22Rv1 (cell line): ENCODE measurements at regions not wholly inside any gene's neighbourhood (a gene's known extent, or its start where the extent isn't known, plus 50 kb on each side); places are given as distances from the start of the nearest gene placed in this dataset.
"Not testable (repeated sequence)": the region's sequence is repeated elsewhere in the genome, so short reads cannot be mapped to it uniquely, and the experiment has no call there.

Source experiments
- H3K27ac ChIP-seq: fragments of 450-650 bp; 2 replicates; pipeline ENCODE4 v1.5.1; 2017
- CTCF ChIP-seq: fragments of 450-650 bp; IDR thresholded peaks from 2 replicates; pipeline ENCODE4 v1.5.1; 2017; ENCODE audit warnings: mild to moderate bottlenecking
- ZFX ChIP-seq: fragments of 450-650 bp; IDR thresholded peaks from 2 replicates; pipeline ENCODE4 v1.6.1; 2017; ENCODE audit warnings: antibody characterized with exemption, borderline replicate concordance

GRCh38 chr6:94190030-94190429 lies 770.7 kb upstream of the EPHA7 start:
- TF ChIP-seq CTCF: no peak
- no peak for TF ChIP-seq ZFX
- no peak overlapping the region for H3K27ac ChIP-seq

GRCh38 chr6:94184666-94185464 lies 765.5 kb upstream of the EPHA7 start:
- TF ChIP-seq CTCF: no peak
- no peak for TF ChIP-seq ZFX

GRCh38 chr6:94177429-94177828 lies 758.1 kb upstream of the EPHA7 start:
- no peak for TF ChIP-seq CTCF
- TF ChIP-seq ZFX: no peak
- H3K27ac ChIP-seq: no peak overlapping the region

More at GRCh38 chr6:94184666-94185464, 765.5 kb upstream of the EPHA7 start:
- no peak overlapping the region for H3K27ac ChIP-seq

- H3K27ac ChIP-seq: no peak overlapping the region
- TF ChIP-seq CTCF (no peak), ZFX (no peak)
Observed at GRCh38 chr6:94175465-94175864, 756.1 kb upstream of the EPHA7 start.

GRCh38 chr6:94163877-94164276 lies 744.5 kb upstream of the EPHA7 start:
- H3K27ac ChIP-seq: no peak overlapping the region
- TF ChIP-seq ZFX (no peak), CTCF (no peak)

GRCh38 chr6:94150886-94151285 lies 731.5 kb upstream of the EPHA7 start:
- H3K27ac ChIP-seq: no peak overlapping the region
- no peak for TF ChIP-seq CTCF
- no peak for TF ChIP-seq ZFX

GRCh38 chr6:94144807-94145206 lies 725.4 kb upstream of the EPHA7 start:
- TF ChIP-seq ZFX (no peak), CTCF (no peak)
- peak overlapping the region; percentile 33 for H3K27ac ChIP-seq

GRCh38 chr6:94137178-94137577 lies 717.8 kb upstream of the EPHA7 start:
- H3K27ac ChIP-seq: not testable (repeated sequence)
